BJ (cell line): ENCODE measurements at regions not wholly inside any gene's neighbourhood (a gene's known extent, or its start where the extent isn't known, plus 50 kb on each side); places are given as distances from the start of the nearest gene placed in this dataset.
"Not testable (repeated sequence)": the region's sequence is repeated elsewhere in the genome, so short reads cannot be mapped to it uniquely, and the experiment has no call there.

Experiments used
- CTCF ChIA-PET: fragments of 350-600 bp; formaldehyde crosslinking; extraction: SDS; loops from one replicate; lab custom pipeline; 2021; ENCODE audit warnings: antibody characterized with exemption, inconsistent platforms; lab: Yijun Ruan, JAX
- POLR2A ChIA-PET: fragments of 300-600 bp; sonication (Branson Sonifier 250); formaldehyde crosslinking; extraction: SDS; loops from one replicate; lab custom pipeline; 2021; ENCODE audit warnings: antibody characterized with exemption; lab: Charles Lee
- DNase-seq: peaks from one replicate; pipeline ENCODE4 v3.0.0-alpha.2; 2011; ENCODE audit warnings: low read depth
- H3K27me3 ChIP-seq: 2 replicates; pipeline ENCODE4 v1.6.0; 2011; ENCODE audit warnings: low read length; ENCODE audit not compliant: control insufficient read depth, insufficient read depth
- H3K36me3 ChIP-seq: 2 replicates; pipeline ENCODE4 v1.5.1; 2011; ENCODE audit warnings: low read length; ENCODE audit not compliant: control insufficient read depth, insufficient read depth
- H3K4me3 ChIP-seq: 2 replicates; pipeline ENCODE4 v1.5.1; 2011; ENCODE audit warnings: low read depth, mild to moderate bottlenecking, control low read depth, low read length
- TF ChIP-seq, protein P1 (sequence below): IDR thresholded peaks from 2 replicates; pipeline ENCODE4 v1.5.1; 2011; ENCODE audit warnings: low read depth, mild to moderate bottlenecking, control low read depth, inconsistent platforms, low read length, moderate library complexity; ENCODE audit not compliant: insufficient read depth

DNA sequence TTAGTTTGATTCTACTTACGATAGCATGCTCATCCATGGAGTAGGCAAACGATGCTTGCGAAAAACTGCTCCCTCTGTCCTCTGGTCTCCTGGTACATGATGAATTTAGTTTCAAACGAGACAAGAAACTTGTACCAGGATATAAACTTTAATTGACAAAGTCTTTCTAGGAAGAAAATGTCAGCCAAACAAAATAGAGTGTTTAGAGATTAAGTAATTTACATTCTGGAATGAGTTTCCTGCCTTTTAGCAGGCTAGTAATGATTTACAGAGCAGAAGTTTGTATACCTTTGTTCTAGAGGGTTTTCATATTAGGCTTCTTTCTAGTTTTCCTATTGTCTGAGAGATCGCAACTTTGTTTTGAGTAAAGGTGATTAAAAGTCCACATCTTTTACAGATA, 206.9 kb downstream of the RPL10L start:
- TF ChIP-seq, protein P1, sequence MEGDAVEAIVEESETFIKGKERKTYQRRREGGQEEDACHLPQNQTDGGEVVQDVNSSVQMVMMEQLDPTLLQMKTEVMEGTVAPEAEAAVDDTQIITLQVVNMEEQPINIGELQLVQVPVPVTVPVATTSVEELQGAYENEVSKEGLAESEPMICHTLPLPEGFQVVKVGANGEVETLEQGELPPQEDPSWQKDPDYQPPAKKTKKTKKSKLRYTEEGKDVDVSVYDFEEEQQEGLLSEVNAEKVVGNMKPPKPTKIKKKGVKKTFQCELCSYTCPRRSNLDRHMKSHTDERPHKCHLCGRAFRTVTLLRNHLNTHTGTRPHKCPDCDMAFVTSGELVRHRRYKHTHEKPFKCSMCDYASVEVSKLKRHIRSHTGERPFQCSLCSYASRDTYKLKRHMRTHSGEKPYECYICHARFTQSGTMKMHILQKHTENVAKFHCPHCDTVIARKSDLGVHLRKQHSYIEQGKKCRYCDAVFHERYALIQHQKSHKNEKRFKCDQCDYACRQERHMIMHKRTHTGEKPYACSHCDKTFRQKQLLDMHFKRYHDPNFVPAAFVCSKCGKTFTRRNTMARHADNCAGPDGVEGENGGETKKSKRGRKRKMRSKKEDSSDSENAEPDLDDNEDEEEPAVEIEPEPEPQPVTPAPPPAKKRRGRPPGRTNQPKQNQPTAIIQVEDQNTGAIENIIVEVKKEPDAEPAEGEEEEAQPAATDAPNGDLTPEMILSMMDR = no peak
- H3K36me3 ChIP-seq = no peaks in the 10 kb centered on the region
- DNase-seq = no peak
- H3K4me3 ChIP-seq = no peak overlapping the region
- CTCF ChIA-PET = no interaction called here
- H3K27me3 ChIP-seq = no peaks in the 10 kb centered on the region
- POLR2A ChIA-PET = no interaction called here

DNA sequence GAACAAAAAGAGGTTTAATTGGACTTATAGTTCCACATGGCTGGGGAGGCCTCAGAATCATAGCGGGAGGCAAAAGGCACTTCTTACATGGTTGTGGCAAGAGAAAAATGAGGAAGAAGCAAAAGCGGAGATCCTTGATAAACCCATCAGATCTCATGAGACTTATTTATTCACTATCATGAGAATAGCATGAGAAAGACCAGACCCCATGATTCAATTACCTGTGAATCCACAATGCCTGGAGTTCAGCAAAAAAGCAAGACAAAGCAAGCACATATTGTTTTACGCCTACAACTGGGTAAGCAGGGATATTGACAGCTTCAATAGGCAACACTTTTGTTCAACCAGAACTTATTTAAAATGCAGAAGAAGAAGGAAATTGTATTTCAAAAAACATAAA, 218.2 kb downstream of the RPL10L start:
- POLR2A ChIA-PET = no interaction called here
- CTCF ChIA-PET = no interaction called here
- H3K4me3 ChIP-seq = no peak overlapping the region
- TF ChIP-seq, protein P1 = no peak
- H3K27me3 ChIP-seq = no peaks in the 10 kb centered on the region
- no peak for DNase-seq
- H3K36me3 ChIP-seq = no peaks in the 10 kb centered on the region

DNA sequence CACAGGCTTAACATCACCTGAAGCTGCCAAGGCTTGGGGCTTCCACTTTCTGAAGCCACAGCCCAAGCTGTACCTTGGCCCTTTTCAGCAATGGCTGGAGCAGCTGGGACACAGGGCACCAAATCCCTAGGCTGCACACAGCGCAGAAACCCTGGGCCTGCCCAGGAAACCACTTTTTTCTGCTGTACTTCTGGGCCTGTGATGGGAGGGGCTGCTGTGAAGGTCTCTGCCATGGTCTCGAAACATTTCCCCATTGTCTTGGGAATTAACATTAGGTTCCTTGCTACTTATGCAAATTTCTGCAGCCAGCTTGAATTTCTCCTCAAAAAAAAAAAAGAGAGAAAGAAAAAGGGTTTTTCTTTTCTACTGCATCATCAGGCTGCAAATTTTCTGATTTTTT, 219.1 kb downstream of the RPL10L start:
- H3K36me3 ChIP-seq = no peaks in the 10 kb centered on the region
- no peaks in the 10 kb centered on the region for H3K27me3 ChIP-seq
- no peak overlapping the region for H3K4me3 ChIP-seq
- DNase-seq = no peak
- TF ChIP-seq, protein P1 = no peak
- ChIA-PET CTCF (no interaction called here), POLR2A (no interaction called here)

DNA sequence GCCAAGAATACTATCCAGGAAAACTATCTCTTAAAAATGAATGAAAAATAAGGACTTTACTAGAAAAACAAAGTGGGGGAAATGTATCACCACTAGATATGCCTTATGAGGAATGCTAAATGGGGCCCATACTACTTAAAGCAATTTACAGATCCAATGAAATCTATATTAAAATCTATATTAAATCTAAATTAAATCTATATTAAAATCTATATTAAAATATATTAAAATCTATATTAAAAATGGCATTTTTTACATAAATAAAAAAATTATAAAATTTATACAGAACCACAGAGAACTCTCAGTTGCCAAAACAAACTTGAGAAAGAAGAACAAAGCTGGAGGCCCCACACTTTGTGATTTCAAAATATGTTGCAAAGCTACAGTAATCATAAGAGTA, 234.5 kb downstream of the RPL10L start:
- H3K4me3 ChIP-seq = no peak overlapping the region

DNA sequence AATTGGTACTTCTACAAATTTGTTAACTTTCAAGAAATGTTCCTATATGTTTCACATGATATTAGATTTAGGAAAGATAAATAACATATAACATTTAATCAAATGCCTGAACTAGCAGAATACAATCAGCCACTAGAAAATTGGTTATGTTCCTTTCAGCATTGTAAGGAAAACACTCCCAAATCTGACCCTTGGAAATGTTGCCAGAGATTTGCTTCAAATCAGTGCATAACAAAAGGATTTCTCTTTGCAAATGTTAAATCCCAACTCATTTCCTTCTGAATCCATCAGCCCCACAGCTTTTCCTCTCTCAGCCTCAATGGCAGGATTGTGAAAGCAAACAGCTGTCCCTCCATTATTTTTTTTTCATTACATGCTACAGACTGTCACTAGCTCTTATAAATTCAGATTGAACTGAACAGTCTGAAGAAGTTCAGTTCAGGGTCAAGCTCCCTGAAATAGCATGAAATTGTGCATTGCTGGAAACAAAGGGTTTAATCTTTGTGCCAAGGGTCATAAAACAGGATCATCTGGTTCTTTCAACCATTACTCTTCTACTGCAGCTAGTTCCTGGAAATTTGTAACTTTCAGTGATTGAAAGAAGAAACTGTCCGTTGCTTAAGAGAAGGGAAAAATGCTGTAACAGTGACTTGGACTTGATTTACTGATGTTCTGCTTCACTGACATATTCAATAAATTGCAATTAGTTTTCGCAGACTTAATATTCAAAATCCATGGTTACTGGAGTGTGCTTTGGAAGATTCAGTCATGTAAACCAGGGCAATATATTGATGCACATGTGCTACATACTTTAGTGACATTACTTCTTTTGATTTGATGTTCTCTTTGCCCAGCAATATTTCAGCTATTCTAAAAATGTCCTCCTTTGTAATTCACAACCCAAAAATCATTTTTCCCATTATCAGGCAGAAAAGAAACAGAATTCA, 246.4 kb downstream of the RPL10L start:
- ChIA-PET CTCF (no interaction called here), POLR2A (no interaction called here)
- TF ChIP-seq, protein P1 = no peak
- no peak for DNase-seq
- Histone ChIP-seq H3K36me3 (no peaks in the 10 kb centered on the region), H3K27me3 (no peaks in the 10 kb centered on the region), H3K4me3 (no peak overlapping the region)

More for the DNA sequence above, 234.5 kb downstream of the RPL10L start:
- Histone ChIP-seq H3K27me3 (no peaks in the 10 kb centered on the region), H3K36me3 (no peaks in the 10 kb centered on the region)
- POLR2A ChIA-PET = no interaction called here
- TF ChIP-seq, protein P1 = no peak
- CTCF ChIA-PET = interaction anchor here (1.6 kb wide), 1 partner anchor 10 kb away, joined by 3 read pairs; no protein-coding TSS in a partner anchor
- DNase-seq = no peak

DNA sequence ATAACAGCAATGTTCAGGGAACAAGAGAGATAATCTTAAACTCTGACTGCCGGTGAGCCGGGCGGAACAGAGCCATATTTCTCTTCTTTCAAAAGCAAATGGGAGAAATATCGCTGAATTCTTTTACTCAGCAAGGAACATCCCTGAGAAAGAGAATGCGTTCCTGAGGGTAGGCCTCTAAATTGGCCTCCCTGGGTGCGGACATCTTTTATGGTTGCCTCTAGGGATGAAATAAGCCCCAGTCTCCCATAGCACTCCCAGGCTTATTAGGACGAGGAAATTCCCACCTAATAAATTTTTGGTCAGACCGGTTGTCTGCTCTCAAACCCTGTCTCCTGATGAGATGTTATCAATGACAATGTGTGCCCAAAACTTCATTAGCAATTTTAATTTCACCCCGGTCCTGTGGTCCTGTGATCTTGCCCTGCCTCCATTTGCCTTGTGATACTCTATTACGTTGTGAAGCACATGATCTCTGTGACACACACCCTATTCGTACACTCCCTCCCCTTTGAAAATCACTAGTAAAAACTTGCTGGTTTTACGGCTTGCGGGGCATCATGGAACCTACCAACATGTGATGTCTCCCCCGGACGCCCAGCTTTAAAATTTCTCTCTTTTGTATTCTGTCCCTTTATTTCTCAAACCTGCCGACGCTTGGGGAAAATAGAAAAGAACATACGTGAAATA, 249.4 kb downstream of the RPL10L start:
- CTCF ChIA-PET, DNase-seq, H3K4me3 ChIP-seq, H3K27me3 ChIP-seq, H3K36me3 ChIP-seq, POLR2A ChIA-PET: not testable (repeated sequence)
